ENCODE measurements at regions not wholly inside any gene's neighbourhood (a gene's known extent, or its start where the extent isn't known, plus 50 kb on each side); places are given as distances from the start of the nearest gene placed in this dataset.

GRCh38 chr2:225165052-225165451 is 122.8 kb upstream of the DOCK10 start:
- intact Hi-C loops (cut with micrococcal nuclease; ENCODE audit: unreplicated experiment): no loop called here
- POLR2A ChIA-PET: no interaction called here
- H3K36me3 ChIP-seq (ENCODE audit: control insufficient read depth, insufficient read depth, low read length): no peaks in the 10 kb centered on the region
- CTCF ChIA-PET: no interaction called here
- H3K9me3 ChIP-seq: no peaks in the 10 kb centered on the region
- H3K27me3 ChIP-seq (replicated peaks; ENCODE audit: control insufficient read depth, insufficient read depth, low read length): no peaks in the 10 kb centered on the region
- Mint-ChIP-seq H3K27ac (ENCODE audit: unreplicated experiment) (no peak overlapping the region), H3K9me3 (ENCODE audit: unreplicated experiment) (no peaks in the 10 kb centered on the region), H3K36me3 (ENCODE audit: insufficient read depth, unreplicated experiment) (no peaks in the 10 kb centered on the region), H3K4me3 (ENCODE audit: unreplicated experiment) (no peak overlapping the region), H3K27me3 (ENCODE audit: insufficient read depth, unreplicated experiment) (peaks cover 9% of the 10 kb centered on the region), H3K4me1 (ENCODE audit: low read depth, unreplicated experiment) (no peaks in the 10 kb centered on the region)
- DNase-seq: no peak
- no peak for TF ChIP-seq CTCF (IDR thresholded peaks at IDR 0.05; ENCODE audit: insufficient read depth in 1 of 2, low read depth in 1 of 2, low read length in 1 of 2, severe bottlenecking in 1 of 2, unreplicated experiment in 1 of 2)
- no peaks in the 10 kb centered on the region for H3K4me1 ChIP-seq
- BruUV-seq (replicated peaks): no TSS peak
- H3K4me3 ChIP-seq (ENCODE audit: low read depth, low read length): no peak overlapping the region

GRCh38 chr2:225164401-225165050 is 122.3 kb upstream of the DOCK10 start:
- Mint-ChIP-seq H3K4me3 (ENCODE audit: unreplicated experiment) (no peak overlapping the region), H3K36me3 (ENCODE audit: insufficient read depth, unreplicated experiment) (no peaks in the 10 kb centered on the region), H3K9me3 (ENCODE audit: unreplicated experiment) (no peaks in the 10 kb centered on the region), H3K27me3 (ENCODE audit: insufficient read depth, unreplicated experiment) (peaks cover 6% of the 10 kb centered on the region), H3K4me1 (ENCODE audit: low read depth, unreplicated experiment) (no peaks in the 10 kb centered on the region), H3K27ac (ENCODE audit: unreplicated experiment) (no peak overlapping the region)
- BruUV-seq (replicated peaks): no TSS peak
- Histone ChIP-seq H3K4me1 (no peaks in the 10 kb centered on the region), H3K9me3 (no peaks in the 10 kb centered on the region), H3K27me3 (replicated peaks; ENCODE audit: control insufficient read depth, insufficient read depth, low read length) (no peaks in the 10 kb centered on the region), H3K36me3 (ENCODE audit: control insufficient read depth, insufficient read depth, low read length) (no peaks in the 10 kb centered on the region), H3K4me3 (ENCODE audit: low read depth, low read length) (no peak overlapping the region)
- TF ChIP-seq CTCF (IDR thresholded peaks at IDR 0.05; ENCODE audit: insufficient read depth in 1 of 2, low read depth in 1 of 2, low read length in 1 of 2, severe bottlenecking in 1 of 2, unreplicated experiment in 1 of 2): no peak
- CTCF ChIA-PET: no interaction called here
- DNase-seq: no peak
- POLR2A ChIA-PET: no interaction called here
- intact Hi-C loops (cut with micrococcal nuclease; ENCODE audit: unreplicated experiment): no loop called here

GRCh38 chr2:225158360-225158759 is 116.1 kb upstream of the DOCK10 start:
- H3K36me3 Mint-ChIP-seq (ENCODE audit: insufficient read depth, unreplicated experiment): no peaks in the 10 kb centered on the region
- BruUV-seq (replicated peaks): no TSS peak
- H3K36me3 ChIP-seq (ENCODE audit: control insufficient read depth, insufficient read depth, low read length): no peaks in the 10 kb centered on the region
- H3K27me3 ChIP-seq (replicated peaks; ENCODE audit: control insufficient read depth, insufficient read depth, low read length): no peaks in the 10 kb centered on the region
- no peaks in the 10 kb centered on the region for H3K9me3 Mint-ChIP-seq (ENCODE audit: unreplicated experiment)
- ChIA-PET POLR2A (no interaction called here), CTCF (no interaction called here)
- TF ChIP-seq CTCF (IDR thresholded peaks at IDR 0.05; ENCODE audit: insufficient read depth in 1 of 2, low read depth in 1 of 2, low read length in 1 of 2, severe bottlenecking in 1 of 2, unreplicated experiment in 1 of 2): no peak
- no peak overlapping the region for H3K27ac Mint-ChIP-seq (ENCODE audit: unreplicated experiment)
- H3K4me3 Mint-ChIP-seq (ENCODE audit: unreplicated experiment): no peak overlapping the region
- no peaks in the 10 kb centered on the region for H3K4me1 ChIP-seq
- no peak overlapping the region for H3K4me3 ChIP-seq (ENCODE audit: low read depth, low read length)
- H3K4me1 Mint-ChIP-seq (ENCODE audit: low read depth, unreplicated experiment): no peaks in the 10 kb centered on the region
- intact Hi-C loops (cut with micrococcal nuclease; ENCODE audit: unreplicated experiment): no loop called here
- no peaks in the 10 kb centered on the region for H3K9me3 ChIP-seq
- no peaks in the 10 kb centered on the region for H3K27me3 Mint-ChIP-seq (ENCODE audit: insufficient read depth, unreplicated experiment)
- no peak for DNase-seq
